Heart left ventricle (tissue), 16 donors: ENCODE measurements at regions not wholly inside any gene's neighbourhood (a gene's known extent, or its start where the extent isn't known, plus 50 kb on each side); places are given as distances from the start of the nearest gene placed in this dataset.

Source experiments
- ATAC-seq, 4 donors: fragments of 200-7000 bp; cut with Tn5 transposase; one replicate each; pipeline ENCODE4 v1.9.1; 2020 to 2022; ENCODE audit warnings: moderate library complexity in 4 of 4, mild to moderate bottlenecking in 3 of 4, moderate number of reproducible peaks in 1 of 4
- DNase-seq, 5 donors: peaks; one replicate each; pipeline ENCODE4 v3.0.0-alpha.2; 2020
- H3K27ac ChIP-seq, 12 donors: fragments of 200-600 bp; sonication (generic) in 4 of 12; one replicate each; pipeline versions ENCODE4 v1.5.0 to v1.8.0; 2016 to 2022; ENCODE audit warnings: mild to moderate bottlenecking in 2 of 12
- H3K27me3 ChIP-seq, 9 donors: fragments of 200-600 bp; sonication (generic) in 2 of 9; one replicate each; pipeline versions ENCODE4 v1.5.1 to v1.8.0; 2016 to 2022; ENCODE audit warnings: mild to moderate bottlenecking in 3 of 9
- H3K36me3 ChIP-seq, 9 donors: fragments of 200-600 bp; sonication (generic) in 2 of 9; one replicate each; pipeline versions ENCODE4 v1.5.0 to v1.8.0; 2018 to 2022; ENCODE audit warnings: mild to moderate bottlenecking in 2 of 9
- H3K4me1 ChIP-seq, 12 donors: fragments of 200-600 bp; sonication (generic) in 4 of 12; one replicate each; pipeline versions ENCODE4 v1.5.0 to v1.8.0; 2016 to 2022; ENCODE audit warnings: mild to moderate bottlenecking in 3 of 12
- H3K4me3 ChIP-seq, 12 donors: fragments of 200-600 bp; sonication (generic) in 4 of 12; one replicate each; pipeline versions ENCODE4 v1.5.0 to v1.8.0; 2017 to 2022; ENCODE audit warnings: mild to moderate bottlenecking in 9 of 12, moderate library complexity in 4 of 12
- H3K9me3 ChIP-seq, 12 donors: fragments of 200-600 bp; sonication (generic) in 4 of 12; one replicate each; pipeline versions ENCODE4 v1.5.0 to v1.8.0; 2016 to 2022; ENCODE audit warnings: mild to moderate bottlenecking in 1 of 12
- CTCF ChIP-seq, 12 donors: fragments of 200-600 bp; sonication (generic) in 4 of 12; IDR thresholded peaks; one replicate each; pipeline versions ENCODE4 v1.5.0 to v1.8.0; 2018 to 2022; ENCODE audit warnings: antibody characterized with exemption in 12 of 12, mild to moderate bottlenecking in 5 of 12
- POLR2A ChIP-seq, 2 donors: fragments of 450-650 bp; IDR thresholded peaks; one replicate each; pipeline ENCODE4 v1.6.1; 2017; ENCODE audit warnings: antibody characterized with exemption in 2 of 2, mild to moderate bottlenecking in 2 of 2, moderate library complexity in 2 of 2
- WGBS, 4 donors: extraction: QIAGEN DNeasy Blood & Tissue Kit in 2 of 4; methylation state at CpG; one replicate each; pipeline versions ENCODE4 v1.1.5 to v1.1.7; 2013 to 2018; 5-methylcytosine and 5-hydroxymethylcytosine counted together
- intact Hi-C, 10 donors: fragments of 100-400 bp; cut with DNase I; formaldehyde crosslinking; loops; one replicate each; pipeline versions ENCODE4 v1.11.1 to v1.14.2; 2022
- donor health status: ischemic (EF 13 %, LVEDD 7.1; RV severe dilation, severe dysfunction).
- donor health status: healthy with polysubstance abuse.
- donor health status: DM: no; HTN: yes; CAD: no.
- donor health status: DM: no; HTN: no; CAD: no.
- donor health status: ischemic (EF 25% LVEDD 6.9; RV normal size, moderate dysfunction).
- donor health status: ischemic (EF 25% LVEDD 5.7; RV mildly dilated, moderate dysfunction).
- donor health status: healthy.
- donor health status: DM: yes; HTN: yes; CAD: no.
- donor health status: ischemic (EF 35%, LVEDD 5.7; RV mildly dilated, moderate dysfunction).
- donor health status: nonischemic (EF 11% LVEDD 7.7; RV severe dilation, severe dysfunction).
- donor health status: DM: yes; HTN: yes; CAD: no.
- donor health status: PGD.
- donor health status: ischemic (EF 29% LVEDD 5.4; RV normal size, mild dysfunction).
- donor health status: nonischemic (EF 23%, LVEDD 6.1; RV moderate dilation, normal function).

- H3K4me1 ChIP-seq = peaks cover 0 to 39% (median 19%) of the 10 kb centered on the region in 12 donors
- intact Hi-C loops = loop anchor here in 8 of 10 donors (1.0 to 10.0 kb wide), 8 partner anchors 150 to 406 kb away; no protein-coding TSS in a partner anchor
- H3K36me3 ChIP-seq = no peaks in the 10 kb centered on the region
- peak overlapping the region in 6 of 12 donors; percentile 28 to 89 (median 42) for H3K27ac ChIP-seq
- H3K9me3 ChIP-seq = no peaks in the 10 kb centered on the region
- H3K4me3 ChIP-seq = no peak overlapping the region
- TF ChIP-seq CTCF (IDR thresholded peaks at IDR 0.05) (peak; percentile 44 to 74 (median 64)), POLR2A (IDR thresholded peaks at IDR 0.05) (no peak)
- DNase-seq (no peak), ATAC-seq (no peak)
- 9 to 18% (median 11%) methylated on average over 1 of the region's 1 CpG for WGBS, 4 donors
- H3K27me3 ChIP-seq = no peaks in the 10 kb centered on the region
Measured at GRCh38 chr2:105521176-105521575, 122.3 kb upstream of the FHL2 start.

GRCh38 chr2:105519516-105519915, 120.7 kb upstream of the FHL2 start:
- TF ChIP-seq CTCF (IDR thresholded peaks at IDR 0.05) (no peak), POLR2A (IDR thresholded peaks at IDR 0.05) (no peak)

GRCh38 chr2:105518897-105519296, 120.0 kb upstream of the FHL2 start:
- H3K9me3 ChIP-seq = no peaks in the 10 kb centered on the region
- DNase-seq (peak in 1 of 5 donors; percentile 11), ATAC-seq (peak in 3 of 4 donors; percentile 2 to 8 (median 5))
- no peak overlapping the region for H3K4me3 ChIP-seq
- H3K36me3 ChIP-seq = no peaks in the 10 kb centered on the region
- H3K27me3 ChIP-seq = no peaks in the 10 kb centered on the region
- intact Hi-C loops = loop anchor here in 6 of 10 donors (1.0 to 10.0 kb wide), 6 partner anchors 30 to 152 kb away; no protein-coding TSS in a partner anchor
- WGBS, 4 donors = 63 to 75% (median 66%) methylated on average over 5 to 6 of the region's 6 CpGs
- no peak for TF ChIP-seq POLR2A (IDR thresholded peaks at IDR 0.05)
- TF ChIP-seq CTCF (IDR thresholded peaks at IDR 0.05) = peak in 2 of 12 donors; percentile 6
- peaks cover 0 to 54% (median 24%) of the 10 kb centered on the region in 12 donors for H3K4me1 ChIP-seq
- H3K27ac ChIP-seq = peak overlapping the region in 11 of 12 donors; percentile 47 to 93 (median 82)

More at GRCh38 chr2:105519516-105519915, 120.7 kb upstream of the FHL2 start:
- Histone ChIP-seq H3K4me1 (peaks cover 0 to 53% (median 24%) of the 10 kb centered on the region in 12 donors), H3K36me3 (no peaks in the 10 kb centered on the region), H3K27me3 (no peaks in the 10 kb centered on the region), H3K27ac (peak overlapping the region in 8 of 12 donors; percentile 52 to 93 (median 83)), H3K9me3 (no peaks in the 10 kb centered on the region), H3K4me3 (no peak overlapping the region)
- no peak for DNase-seq
- no peak for ATAC-seq
- 67 to 82% (median 70%) methylated on average over 3 of the region's 3 CpGs for WGBS, 4 donors
- intact Hi-C loops = loop anchor here in 6 of 10 donors (2.0 to 10.0 kb wide), 5 partner anchors 82 to 152 kb away; no protein-coding TSS in a partner anchor

GRCh38 chr2:105517814-105518705, 119.2 kb upstream of the FHL2 start:
- intact Hi-C loops = loop anchor here in 6 of 10 donors (1.0 to 10.0 kb wide), 6 partner anchors 29 to 151 kb away; no protein-coding TSS in a partner anchor
- no peaks in the 10 kb centered on the region for H3K9me3 ChIP-seq
- ATAC-seq (peak; percentile 76 to 82 (median 79)), DNase-seq (peak; percentile 82 to 93 (median 85))
- 52 to 71% (median 58%) methylated on average over 5 to 8 of the region's 8 CpGs for WGBS, 4 donors
- peaks cover 0 to 54% (median 24%) of the 10 kb centered on the region in 12 donors for H3K4me1 ChIP-seq
- no peaks in the 10 kb centered on the region for H3K36me3 ChIP-seq
- no peaks in the 10 kb centered on the region for H3K27me3 ChIP-seq
- no peak overlapping the region for H3K4me3 ChIP-seq
- TF ChIP-seq POLR2A (IDR thresholded peaks at IDR 0.05) (peak in 1 of 2 donors; percentile 11), CTCF (IDR thresholded peaks at IDR 0.05) (no peak)
- peak overlapping the region; percentile 47 to 93 (median 80) for H3K27ac ChIP-seq
